Osteocyte (in vitro differentiated cells): ENCODE measurements at regions not wholly inside any gene's neighbourhood (a gene's known extent, or its start where the extent isn't known, plus 50 kb on each side); places are given as distances from the start of the nearest gene placed in this dataset.

Source experiments
- DNase-seq: peaks from one replicate; pipeline ENCODE4 v3.0.0; 2021; ENCODE audit warnings: mixed read lengths; ENCODE audit not compliant: unreplicated experiment; ENCODE audit errors: extremely low spot score
- H3K27ac Mint-ChIP-seq: one replicate; pipeline ENCODE4 v1.8.0; 2021; ENCODE audit warnings: mild to moderate bottlenecking, mixed read lengths; ENCODE audit not compliant: unreplicated experiment
- H3K27me3 Mint-ChIP-seq: one replicate; pipeline ENCODE4 v1.8.0; 2021; ENCODE audit warnings: mixed read lengths; ENCODE audit not compliant: unreplicated experiment
- H3K36me3 Mint-ChIP-seq: one replicate; pipeline ENCODE4 v1.8.0; 2021; ENCODE audit warnings: mixed read lengths; ENCODE audit not compliant: unreplicated experiment
- H3K4me1 Mint-ChIP-seq: one replicate; pipeline ENCODE4 v1.8.0; 2021; ENCODE audit warnings: mixed read lengths; ENCODE audit not compliant: unreplicated experiment
- H3K4me3 Mint-ChIP-seq: one replicate; pipeline ENCODE4 v1.8.0; 2021; ENCODE audit warnings: mild to moderate bottlenecking, moderate library complexity, mixed read lengths; ENCODE audit not compliant: unreplicated experiment
- H3K9me3 Mint-ChIP-seq: one replicate; pipeline ENCODE4 v1.8.0; 2021; ENCODE audit warnings: mixed read lengths; ENCODE audit not compliant: unreplicated experiment
- CTCF ChIP-seq: fragments of 200-600 bp; sonication (generic); IDR thresholded peaks from 2 replicates; pipeline ENCODE4 v1.5.0; 2021; ENCODE audit warnings: antibody characterized with exemption, mild to moderate bottlenecking, moderate library complexity

- H3K27ac Mint-ChIP-seq: no peak overlapping the region
These were observed 115.8 kb downstream of the NHLRC3 start for GRCh38 chr13:39154041-39154440.

GRCh38 chr13:39159393-39159792, 121.1 kb downstream of the NHLRC3 start:
- Mint-ChIP-seq H3K4me3 (no peak overlapping the region), H3K36me3 (no peaks in the 10 kb centered on the region), H3K9me3 (peaks cover 3% of the 10 kb centered on the region), H3K27ac (no peak overlapping the region), H3K4me1 (no peaks in the 10 kb centered on the region), H3K27me3 (peaks cover 60% of the 10 kb centered on the region)
- TF ChIP-seq CTCF: no peak
- no peak for DNase-seq

More at GRCh38 chr13:39154041-39154440, 115.8 kb downstream of the NHLRC3 start:
- no peaks in the 10 kb centered on the region for H3K4me1 Mint-ChIP-seq
- no peak overlapping the region for H3K4me3 Mint-ChIP-seq
- no peak for TF ChIP-seq CTCF
- H3K36me3 Mint-ChIP-seq: no peaks in the 10 kb centered on the region
- H3K27me3 Mint-ChIP-seq: peaks cover 40% of the 10 kb centered on the region
- no peak for DNase-seq
- H3K9me3 Mint-ChIP-seq: peaks cover 6% of the 10 kb centered on the region

GRCh38 chr13:39159846-39160370, 121.7 kb downstream of the NHLRC3 start:
- no peaks in the 10 kb centered on the region for H3K4me1 Mint-ChIP-seq
- H3K9me3 Mint-ChIP-seq: peaks cover 3% of the 10 kb centered on the region
- no peak overlapping the region for H3K4me3 Mint-ChIP-seq
- no peak overlapping the region for H3K27ac Mint-ChIP-seq
- no peak for DNase-seq
- TF ChIP-seq CTCF: no peak
- H3K27me3 Mint-ChIP-seq: peaks cover 58% of the 10 kb centered on the region
- H3K36me3 Mint-ChIP-seq: no peaks in the 10 kb centered on the region

- Mint-ChIP-seq H3K9me3 (peaks cover 3% of the 10 kb centered on the region), H3K4me3 (no peak overlapping the region), H3K27me3 (peaks cover 24% of the 10 kb centered on the region), H3K27ac (no peak overlapping the region), H3K4me1 (no peaks in the 10 kb centered on the region), H3K36me3 (no peaks in the 10 kb centered on the region)
- no peak for TF ChIP-seq CTCF
- DNase-seq: no peak
These were observed 128.8 kb downstream of the NHLRC3 start for GRCh38 chr13:39167018-39167417.

GRCh38 chr13:39170711-39171110, 132.5 kb downstream of the NHLRC3 start:
- peaks cover 11% of the 10 kb centered on the region for H3K27me3 Mint-ChIP-seq
- no peaks in the 10 kb centered on the region for H3K36me3 Mint-ChIP-seq
- no peak overlapping the region for H3K4me3 Mint-ChIP-seq
- no peak overlapping the region for H3K27ac Mint-ChIP-seq
- no peaks in the 10 kb centered on the region for H3K9me3 Mint-ChIP-seq
- no peaks in the 10 kb centered on the region for H3K4me1 Mint-ChIP-seq
- TF ChIP-seq CTCF: no peak
- no peak for DNase-seq
